HG03175 (cell line): ENCODE measurements at regions not wholly inside any gene's neighbourhood (a gene's known extent, or its start where the extent isn't known, plus 50 kb on each side); places are given as distances from the start of the nearest gene placed in this dataset.

Experiments used
- ATAC-seq: cut with Tn5 transposase; IDR thresholded peaks from one replicate; pipeline ENCODE4 v1.9.1; 2021; ENCODE audit warnings: mild to moderate bottlenecking, moderate library complexity; ENCODE audit not compliant: unreplicated experiment

- no peak for ATAC-seq
Observed at GRCh38 chr10:117668327-117669008, 125.9 kb downstream of the EMX2 start.

- no peak for ATAC-seq
Observed at GRCh38 chr10:117669122-117669521, 126.6 kb downstream of the EMX2 start.

DNA sequence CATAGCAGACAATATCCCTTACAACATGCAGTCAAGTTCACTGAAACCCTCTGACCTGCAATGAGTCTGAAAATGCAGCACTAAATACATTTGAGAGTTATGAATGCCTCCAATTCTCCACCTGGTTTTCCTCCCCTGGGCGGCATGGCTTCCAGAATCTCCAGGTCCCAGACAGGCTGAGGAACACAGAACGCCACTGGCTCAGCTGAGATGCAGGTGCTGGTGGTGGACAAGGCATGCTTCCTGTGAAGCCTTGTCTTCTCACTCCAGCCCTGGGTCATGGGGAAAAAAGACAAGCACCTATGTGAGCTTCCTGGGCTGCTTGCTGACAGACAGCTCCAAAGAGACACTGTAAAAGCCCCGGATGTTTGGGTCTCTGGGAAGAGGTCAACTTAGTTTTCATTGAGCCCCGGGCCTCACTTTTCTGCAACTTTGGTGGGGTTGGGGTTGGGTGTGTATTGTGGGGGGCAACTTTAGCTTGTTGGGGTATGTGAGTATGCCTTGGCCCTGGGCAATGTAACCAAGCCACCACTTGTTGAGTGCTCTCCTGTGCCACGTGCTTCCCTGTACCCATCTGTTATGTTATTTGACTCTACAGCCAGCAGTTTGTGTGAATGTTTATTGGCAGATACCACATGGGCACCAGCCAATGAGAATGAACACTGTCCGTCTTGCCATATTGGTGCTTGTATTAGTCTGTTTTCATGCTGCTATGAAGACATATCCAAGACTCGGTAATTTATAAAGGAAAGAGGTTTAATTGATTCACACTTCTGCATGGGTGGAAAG is 127.8 kb downstream of the EMX2 start:
- no peak for ATAC-seq

DNA sequence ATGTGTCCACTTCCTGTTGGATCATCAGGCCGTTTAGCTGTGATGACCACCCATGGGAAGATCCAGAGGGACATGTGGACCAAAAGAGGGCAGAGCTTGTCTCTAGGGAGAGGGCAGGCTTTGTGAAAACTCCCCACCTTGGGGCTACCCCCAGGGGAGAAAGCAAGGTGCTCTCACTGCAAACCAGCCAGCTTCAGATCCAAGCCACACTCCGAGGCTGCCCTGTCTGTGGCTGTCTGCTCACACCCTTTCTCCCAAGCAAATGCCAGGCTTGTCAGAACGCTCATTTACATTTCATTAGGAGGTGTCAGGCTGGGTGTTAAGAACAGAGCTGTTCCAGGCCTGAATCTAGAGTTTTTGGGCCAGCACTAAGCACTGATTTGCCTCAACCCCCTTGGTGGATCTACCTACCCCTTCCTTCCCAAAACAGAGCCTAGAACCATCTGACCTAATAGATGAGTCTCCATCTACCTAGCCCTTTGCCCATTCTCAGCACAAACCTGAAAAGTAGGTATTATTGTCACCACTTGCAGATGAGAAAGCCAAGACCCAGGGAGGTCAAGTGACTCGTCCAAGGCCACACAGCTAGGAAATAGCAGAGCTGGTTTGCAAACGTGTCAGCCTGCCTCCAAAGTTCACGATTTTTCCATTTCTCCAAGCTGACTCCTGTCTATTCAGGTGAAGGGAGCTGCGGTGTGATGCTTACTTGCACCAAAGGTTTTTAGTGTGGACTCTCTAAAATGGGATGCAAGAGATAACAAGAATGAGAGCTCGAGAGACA is 130.9 kb downstream of the EMX2 start:
- ATAC-seq: no peak

GRCh38 chr10:117674201-117674600 is 131.7 kb downstream of the EMX2 start:
- ATAC-seq: no peak

DNA sequence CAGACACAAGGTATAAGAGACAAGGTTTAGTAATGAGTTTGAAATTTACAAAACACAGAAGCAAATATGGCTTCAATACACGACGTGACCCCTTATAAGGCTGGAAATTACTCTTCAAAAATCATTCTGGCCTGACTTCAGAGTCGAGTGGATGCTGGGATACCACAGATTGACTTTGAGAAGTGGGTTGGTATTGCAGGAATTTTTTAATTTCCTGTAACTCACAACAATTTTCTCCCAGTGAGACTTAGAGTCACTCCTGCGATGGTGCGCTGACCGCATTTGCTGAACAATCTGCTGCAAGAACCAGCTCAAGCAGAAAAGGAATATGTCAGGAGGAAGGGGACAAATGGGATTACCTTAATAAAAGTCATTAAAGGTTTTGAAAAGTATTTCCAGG is 132.1 kb downstream of the EMX2 start:
- no peak for ATAC-seq

DNA sequence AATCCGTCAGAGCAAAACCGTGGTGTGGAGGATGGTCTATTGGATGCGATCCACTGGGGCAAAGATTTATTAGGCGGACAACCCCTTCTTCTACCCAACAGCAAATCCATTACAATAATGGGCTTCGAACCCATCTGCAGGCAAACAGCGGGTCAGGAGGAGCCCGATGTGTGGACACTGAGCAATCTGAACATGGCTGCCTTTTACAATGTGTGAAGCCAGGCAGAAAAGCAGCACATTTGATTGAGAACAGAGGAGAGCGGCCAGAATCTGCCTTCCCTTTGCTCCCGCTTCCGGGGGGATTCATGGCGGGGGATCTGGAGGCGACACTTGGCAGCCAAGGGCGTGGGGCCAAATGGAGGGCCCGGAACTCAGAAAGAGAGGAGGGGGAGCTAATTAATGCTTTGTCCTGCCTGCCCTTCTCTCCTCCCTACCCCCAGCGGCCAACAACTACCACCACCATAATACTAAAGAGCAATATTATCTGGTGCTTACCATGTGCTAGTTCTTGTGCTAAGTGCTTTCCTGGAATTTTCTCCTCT is 133.0 kb downstream of the EMX2 start:
- ATAC-seq: no peak

DNA sequence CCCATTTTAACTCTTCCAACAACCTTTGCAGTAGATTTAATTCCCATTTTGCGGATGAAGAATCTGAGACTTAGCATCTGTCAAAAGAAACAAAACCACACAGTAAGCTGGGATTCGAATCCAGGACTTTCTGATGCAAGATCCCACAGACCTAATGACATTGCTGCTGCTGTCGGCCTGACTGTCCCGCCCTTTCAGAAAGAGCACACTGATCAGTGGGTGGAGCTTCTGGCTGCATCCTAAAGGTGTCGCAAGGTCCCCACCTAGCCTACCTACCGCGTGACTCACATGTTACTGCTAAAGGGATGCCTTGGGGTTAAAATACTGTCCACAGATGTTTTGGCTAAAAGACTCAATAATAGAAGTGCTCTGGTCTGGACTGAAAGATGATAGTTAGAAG is 134.7 kb downstream of the EMX2 start:
- no peak for ATAC-seq

GRCh38 chr10:117677890-117678500 is 135.4 kb downstream of the EMX2 start:
- ATAC-seq: no peak

DNA sequence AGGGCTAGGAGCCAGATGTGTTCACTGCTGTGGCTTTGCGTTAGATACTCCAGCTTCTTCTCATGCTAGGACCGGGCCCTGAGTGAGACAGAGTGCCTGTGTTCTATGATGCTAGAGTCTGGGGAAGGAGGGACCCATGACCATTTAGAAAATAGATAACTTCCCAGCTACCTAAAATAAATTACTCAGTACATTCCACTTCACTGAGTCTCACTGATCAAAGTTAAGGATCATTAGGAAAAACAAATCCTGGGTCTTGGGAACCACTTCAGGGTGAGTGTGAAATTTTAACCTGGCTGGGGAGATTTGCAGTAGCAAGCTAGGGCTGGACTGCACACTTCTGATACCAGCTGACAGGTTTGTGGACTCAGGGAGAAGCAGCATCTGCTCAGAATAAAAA is 138.1 kb downstream of the EMX2 start:
- no peak for ATAC-seq

DNA sequence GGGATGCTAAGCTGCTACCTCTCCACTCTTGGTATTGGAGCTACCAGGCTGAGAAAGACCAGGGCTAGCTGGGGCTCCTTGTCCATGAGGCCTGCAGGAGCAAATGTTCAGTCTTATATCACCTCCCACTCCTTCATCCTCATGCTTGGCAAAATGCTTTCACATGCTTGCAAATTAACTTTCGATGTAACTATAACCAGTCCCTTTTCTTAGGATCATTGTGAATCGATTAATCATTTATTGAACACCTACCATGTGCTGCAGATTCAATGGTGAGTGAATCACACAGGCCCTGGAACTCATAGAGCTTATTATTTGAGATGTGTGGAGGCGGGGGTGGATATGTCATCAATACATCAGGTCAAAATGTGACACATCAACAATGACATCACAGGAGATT is 138.6 kb downstream of the EMX2 start:
- ATAC-seq: no peak

GRCh38 chr10:117684046-117684610 is 141.6 kb downstream of the EMX2 start:
- no peak for ATAC-seq

- no peak for ATAC-seq
Observed at GRCh38 chr10:117684672-117685211, 142.2 kb downstream of the EMX2 start.

DNA sequence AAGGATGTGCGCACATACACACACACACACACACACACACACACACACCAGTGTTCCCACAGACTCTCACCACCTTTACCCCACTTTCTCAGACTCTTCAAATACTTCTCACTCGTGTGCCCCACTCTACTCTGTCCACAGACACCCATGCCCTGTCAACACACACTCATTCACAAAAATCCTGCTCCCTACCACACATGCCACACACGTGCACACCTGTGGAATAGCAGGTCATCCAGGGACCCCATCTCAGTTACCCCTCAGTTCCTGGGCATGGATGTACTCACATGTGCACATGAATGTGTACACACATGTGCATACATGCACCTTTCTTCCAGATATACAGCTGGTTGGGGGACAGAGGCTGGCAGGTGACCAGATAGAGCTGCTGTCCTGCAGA is 142.9 kb downstream of the EMX2 start:
- ATAC-seq: no peak

GRCh38 chr10:117686606-117687005 is 144.1 kb downstream of the EMX2 start:
- no peak for ATAC-seq

- no peak for ATAC-seq
Observed at GRCh38 chr10:117688358-117688757, 145.8 kb downstream of the EMX2 start.

DNA sequence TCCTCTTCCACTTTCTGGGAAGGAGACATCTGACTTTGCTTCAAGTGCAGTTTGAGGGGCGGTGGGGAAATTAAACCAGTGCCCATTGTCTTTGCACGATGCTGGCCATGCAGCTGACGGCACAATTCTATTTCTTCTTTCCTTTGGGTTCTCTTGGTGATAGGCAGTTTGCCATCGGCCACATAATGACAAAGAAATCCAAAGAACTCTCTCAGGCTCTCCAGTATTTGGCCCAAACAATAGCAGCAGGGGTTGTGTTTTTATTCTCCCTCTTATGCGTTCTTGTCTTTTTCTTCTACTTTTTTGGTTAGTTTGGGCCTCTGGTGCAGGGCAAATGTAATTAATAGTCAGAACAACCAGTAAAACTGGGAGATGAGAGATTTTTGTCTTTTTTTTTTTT is 147.0 kb downstream of the EMX2 start:
- ATAC-seq: no peak

- no peak for ATAC-seq
Observed at GRCh38 chr10:117690359-117690758, 147.8 kb downstream of the EMX2 start.

GRCh38 chr10:117694190-117694589 is 151.6 kb downstream of the EMX2 start:
- no peak for ATAC-seq

DNA sequence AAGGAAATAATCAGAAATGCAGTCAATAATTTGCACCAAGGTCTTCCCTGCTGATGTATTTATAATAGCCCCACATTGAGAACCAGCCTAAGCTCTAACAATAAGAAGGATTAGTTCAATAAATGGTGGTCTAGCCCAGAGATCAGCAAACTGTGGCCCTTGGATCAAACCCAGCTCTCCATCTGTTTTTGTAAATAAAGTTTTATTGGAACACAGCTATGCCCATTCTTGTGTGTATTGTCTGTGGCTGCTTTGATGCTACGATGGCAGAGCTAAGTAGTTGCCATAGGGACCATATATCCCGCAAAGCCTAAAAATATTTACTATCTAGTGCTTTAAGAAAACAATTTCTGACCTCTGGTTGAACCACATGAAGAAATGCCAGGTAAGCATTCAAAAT is 154.9 kb downstream of the EMX2 start:
- no peak for ATAC-seq
